Activated T-helper 1 cell treated with anti-CD3 and anti-CD28 coated beads, Interleukin-12 subunit alpha, Interleukin-12 subunit beta, Interleukin-2, Interleukin-4 antibody, amounts not matched to agents 30 ng/mL and 10 ng/mL and 1 ng/mL, durations not matched to agents 14 hours and 24 hours and 36 hours (primary cell): ENCODE measurements at regions not wholly inside any gene's neighbourhood (a gene's known extent, or its start where the extent isn't known, plus 50 kb on each side); places are given as distances from the start of the nearest gene placed in this dataset.
"Not testable (repeated sequence)": the region's sequence is repeated elsewhere in the genome, so short reads cannot be mapped to it uniquely, and the experiment has no call there.

Experiments used
- DNase-seq: peaks from one replicate; pipeline ENCODE4 v3.0.0; 2021; ENCODE audit warnings: low spot score
- H3K27ac Mint-ChIP-seq: one replicate; pipeline ENCODE4 v1.8.0; 2021; ENCODE audit warnings: mild to moderate bottlenecking, mixed read lengths
- H3K27me3 Mint-ChIP-seq: one replicate; pipeline ENCODE4 v1.8.0; 2022; ENCODE audit warnings: mild to moderate bottlenecking, moderate library complexity, mixed read lengths; ENCODE audit not compliant: insufficient read depth
- H3K36me3 Mint-ChIP-seq: one replicate; pipeline ENCODE4 v1.8.0; 2021; ENCODE audit warnings: low read depth, mixed read lengths
- H3K4me1 Mint-ChIP-seq: one replicate; pipeline ENCODE4 v1.8.0; 2021; ENCODE audit warnings: low read depth, mixed read lengths
- H3K4me3 Mint-ChIP-seq: one replicate; pipeline ENCODE4 v1.8.0; 2021; ENCODE audit warnings: mild to moderate bottlenecking, moderate library complexity, mixed read lengths
- H3K9me3 Mint-ChIP-seq: one replicate; pipeline ENCODE4 v1.8.0; 2021; ENCODE audit warnings: mixed read lengths
- intact Hi-C: fragments of 100-400 bp; cut with micrococcal nuclease; formaldehyde crosslinking; loops from one replicate; pipeline ENCODE4 v1.15.1; 2024

DNA sequence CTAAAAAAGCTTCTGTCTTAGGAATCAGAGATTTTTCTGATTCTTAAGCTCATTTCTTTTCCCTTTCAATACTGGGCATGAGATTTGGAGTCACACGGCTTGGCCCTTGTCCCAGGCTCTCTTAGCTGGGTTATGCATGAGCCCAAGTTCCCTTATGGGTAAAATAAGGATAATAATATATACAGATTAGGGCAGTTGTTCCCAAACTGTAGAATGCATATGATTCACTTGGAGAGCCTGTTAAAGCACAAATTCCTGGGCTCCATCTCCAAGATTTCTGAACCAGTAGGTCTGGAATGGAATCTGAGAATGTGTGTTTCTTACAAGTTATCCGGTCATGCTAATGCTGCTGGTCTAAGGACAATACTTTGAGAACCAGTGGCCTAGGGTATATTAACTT, 154.0 kb downstream of the REEP3 start:
- intact Hi-C loops: no loop called here
- Mint-ChIP-seq H3K9me3 (no peaks in the 10 kb centered on the region), H3K4me3 (no peak overlapping the region), H3K4me1 (no peaks in the 10 kb centered on the region), H3K27me3 (peaks cover 2% of the 10 kb centered on the region), H3K27ac (no peak overlapping the region), H3K36me3 (no peaks in the 10 kb centered on the region)
- DNase-seq: no peak

DNA sequence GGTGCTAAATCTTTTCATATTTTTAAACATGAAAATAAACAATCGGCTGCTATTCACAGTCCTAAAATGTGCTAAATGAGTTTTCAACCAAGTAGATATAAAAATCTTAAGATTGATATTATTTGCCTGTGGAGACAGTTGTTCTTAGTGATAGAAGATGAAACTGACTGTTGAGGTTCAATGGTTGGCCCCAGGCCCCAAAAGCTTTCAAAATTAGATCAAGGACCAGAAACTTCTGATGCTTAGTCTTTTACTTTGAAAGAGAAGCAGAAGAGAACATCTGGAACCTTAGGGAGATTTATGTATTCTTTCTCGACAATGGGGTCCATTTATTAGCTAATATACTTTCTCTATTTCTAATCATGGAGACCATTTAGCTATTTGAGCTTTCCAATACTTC, 155.8 kb downstream of the REEP3 start:
- Mint-ChIP-seq H3K27ac (no peak overlapping the region), H3K9me3 (no peaks in the 10 kb centered on the region), H3K4me3 (no peak overlapping the region), H3K4me1 (no peaks in the 10 kb centered on the region), H3K36me3 (no peaks in the 10 kb centered on the region), H3K27me3 (peaks cover 2% of the 10 kb centered on the region)
- intact Hi-C loops: no loop called here
- DNase-seq: no peak

GRCh38 chr10:63680545-63680944, 159.3 kb downstream of the REEP3 start:
- H3K27ac Mint-ChIP-seq, DNase-seq, intact Hi-C loops, H3K36me3 Mint-ChIP-seq, H3K9me3 Mint-ChIP-seq, H3K27me3 Mint-ChIP-seq, H3K4me3 Mint-ChIP-seq, H3K4me1 Mint-ChIP-seq: not testable (repeated sequence)

- H3K27me3 Mint-ChIP-seq: peaks cover 12% of the 10 kb centered on the region
- H3K36me3 Mint-ChIP-seq: no peaks in the 10 kb centered on the region
- no peaks in the 10 kb centered on the region for H3K4me1 Mint-ChIP-seq
- no peak overlapping the region for H3K27ac Mint-ChIP-seq
- H3K9me3 Mint-ChIP-seq: no peaks in the 10 kb centered on the region
- intact Hi-C loops: no loop called here
- no peak for DNase-seq
- H3K4me3 Mint-ChIP-seq: no peak overlapping the region
Observed at GRCh38 chr10:63681993-63682697, 160.9 kb downstream of the REEP3 start.

DNA sequence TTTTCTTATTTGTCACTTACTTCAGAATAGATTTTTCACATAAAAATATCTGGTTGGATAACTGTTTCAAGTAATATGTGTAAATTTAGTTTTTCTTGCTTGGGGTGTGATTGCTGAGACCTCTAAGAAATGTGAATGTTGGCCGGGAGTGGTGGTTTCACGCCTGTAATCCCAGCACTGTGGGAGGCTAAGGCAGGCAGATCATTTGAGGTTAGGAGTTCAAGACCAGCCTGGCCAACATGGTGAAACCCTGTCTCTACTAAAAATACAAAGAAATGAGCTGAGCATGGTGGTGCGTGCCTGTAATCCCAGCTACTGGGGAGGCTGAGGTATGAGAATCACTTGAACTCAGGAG, 161.5 kb downstream of the REEP3 start:
- H3K27ac Mint-ChIP-seq, H3K4me1 Mint-ChIP-seq, H3K9me3 Mint-ChIP-seq, H3K4me3 Mint-ChIP-seq, intact Hi-C loops, H3K36me3 Mint-ChIP-seq, DNase-seq: not testable (repeated sequence)
- H3K27me3 Mint-ChIP-seq: peaks cover 12% of the 10 kb centered on the region

DNA sequence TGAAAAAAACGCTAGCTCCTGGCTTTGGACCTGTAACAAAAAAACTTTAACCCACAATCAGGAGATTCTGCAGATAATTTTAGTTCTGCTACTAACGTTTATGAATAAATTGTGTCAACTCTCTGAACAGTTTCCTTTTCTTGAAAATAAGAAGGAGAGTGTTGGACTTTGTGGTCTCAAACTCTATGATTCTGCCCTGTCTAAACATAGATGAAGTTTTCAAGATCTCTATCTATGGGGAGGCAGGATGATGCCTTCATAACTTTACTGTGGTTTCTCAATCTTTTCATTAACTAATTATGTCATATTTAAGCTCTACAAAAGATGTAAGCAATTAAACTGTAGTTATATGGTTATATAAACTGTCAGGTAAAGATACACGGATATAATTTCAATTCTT, 162.0 kb downstream of the REEP3 start:
- Mint-ChIP-seq H3K36me3 (no peaks in the 10 kb centered on the region), H3K9me3 (no peaks in the 10 kb centered on the region), H3K4me3 (no peak overlapping the region), H3K27me3 (peaks cover 12% of the 10 kb centered on the region), H3K27ac (no peak overlapping the region), H3K4me1 (no peaks in the 10 kb centered on the region)
- no peak for DNase-seq
- intact Hi-C loops: no loop called here

DNA sequence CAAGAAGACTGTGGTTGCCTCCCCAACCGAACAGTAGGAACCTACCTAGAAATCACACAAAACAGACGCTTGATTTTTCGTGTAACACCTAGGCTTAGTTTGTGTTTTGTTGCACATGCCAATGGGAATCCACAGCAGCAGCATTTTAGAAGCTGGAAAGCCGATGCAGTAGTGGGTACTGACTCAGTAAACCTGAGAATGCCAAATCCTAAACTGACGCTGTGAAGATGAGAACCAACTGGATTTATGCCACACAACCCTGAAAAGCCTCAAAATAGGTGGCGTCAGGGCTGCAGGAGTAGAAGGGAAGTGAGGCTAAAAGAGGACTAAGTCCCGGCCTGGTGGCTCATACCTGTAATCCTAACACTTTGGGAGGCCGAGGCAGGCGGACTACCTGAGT, 162.5 kb downstream of the REEP3 start:
- Mint-ChIP-seq H3K4me1 (no peaks in the 10 kb centered on the region), H3K9me3 (no peaks in the 10 kb centered on the region), H3K27me3 (peaks cover 12% of the 10 kb centered on the region), H3K36me3 (no peaks in the 10 kb centered on the region), H3K27ac (no peak overlapping the region), H3K4me3 (no peak overlapping the region)
- no peak for DNase-seq
- intact Hi-C loops: no loop called here

GRCh38 chr10:63684257-63684936, 163.2 kb downstream of the REEP3 start:
- H3K4me1 Mint-ChIP-seq: no peaks in the 10 kb centered on the region
- no peak for DNase-seq
- intact Hi-C loops: no loop called here
- H3K9me3 Mint-ChIP-seq: no peaks in the 10 kb centered on the region
- no peaks in the 10 kb centered on the region for H3K36me3 Mint-ChIP-seq
- H3K27me3 Mint-ChIP-seq: peaks cover 9% of the 10 kb centered on the region
- no peak overlapping the region for H3K4me3 Mint-ChIP-seq
- H3K27ac Mint-ChIP-seq: no peak overlapping the region

- DNase-seq: no peak
- Mint-ChIP-seq H3K4me3 (no peak overlapping the region), H3K27me3 (peaks cover 9% of the 10 kb centered on the region), H3K27ac (no peak overlapping the region), H3K4me1 (no peaks in the 10 kb centered on the region), H3K36me3 (no peaks in the 10 kb centered on the region), H3K9me3 (no peaks in the 10 kb centered on the region)
- intact Hi-C loops: no loop called here
Observed at GRCh38 chr10:63689768-63690167, 168.6 kb downstream of the REEP3 start.

DNA sequence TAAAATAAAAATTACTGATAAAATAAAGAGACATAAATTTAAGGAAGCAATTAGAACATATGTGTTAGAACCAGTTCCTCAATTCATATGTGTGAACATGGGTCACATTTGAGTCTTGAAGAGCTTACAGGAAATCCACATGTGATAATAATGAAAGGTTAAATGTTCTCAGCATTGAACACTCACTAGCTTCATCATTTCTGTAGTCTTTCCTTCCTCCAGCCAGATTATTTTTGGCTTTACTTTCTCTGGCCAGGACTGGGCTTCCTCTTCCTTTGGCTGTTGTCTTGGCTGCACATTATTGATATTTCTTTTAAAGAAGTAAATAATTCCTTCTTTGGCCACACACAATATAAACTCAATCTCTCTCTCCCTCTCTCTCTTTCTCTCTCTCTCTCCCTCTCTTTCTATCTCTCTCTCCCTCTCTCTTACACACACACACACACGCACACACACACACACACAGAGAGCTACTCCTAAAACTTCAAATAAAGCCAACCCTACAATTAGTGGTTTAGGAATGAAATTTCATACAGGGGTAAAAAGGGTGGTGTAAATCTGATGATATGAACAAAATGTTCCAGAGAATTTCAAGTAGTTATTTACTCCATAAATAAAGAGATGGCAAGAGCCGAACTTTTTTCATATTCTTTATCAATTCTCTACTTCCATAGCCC, 171.2 kb downstream of the REEP3 start:
- Mint-ChIP-seq H3K27me3 (no peaks in the 10 kb centered on the region), H3K9me3 (no peaks in the 10 kb centered on the region), H3K36me3 (no peaks in the 10 kb centered on the region), H3K4me3 (no peak overlapping the region), H3K4me1 (no peaks in the 10 kb centered on the region), H3K27ac (no peak overlapping the region)
- DNase-seq: no peak
- intact Hi-C loops: no loop called here

GRCh38 chr10:63693021-63693420, 171.8 kb downstream of the REEP3 start:
- intact Hi-C loops, H3K9me3 Mint-ChIP-seq, H3K36me3 Mint-ChIP-seq, H3K27ac Mint-ChIP-seq, H3K27me3 Mint-ChIP-seq, H3K4me1 Mint-ChIP-seq, DNase-seq, H3K4me3 Mint-ChIP-seq: not testable (repeated sequence)

DNA sequence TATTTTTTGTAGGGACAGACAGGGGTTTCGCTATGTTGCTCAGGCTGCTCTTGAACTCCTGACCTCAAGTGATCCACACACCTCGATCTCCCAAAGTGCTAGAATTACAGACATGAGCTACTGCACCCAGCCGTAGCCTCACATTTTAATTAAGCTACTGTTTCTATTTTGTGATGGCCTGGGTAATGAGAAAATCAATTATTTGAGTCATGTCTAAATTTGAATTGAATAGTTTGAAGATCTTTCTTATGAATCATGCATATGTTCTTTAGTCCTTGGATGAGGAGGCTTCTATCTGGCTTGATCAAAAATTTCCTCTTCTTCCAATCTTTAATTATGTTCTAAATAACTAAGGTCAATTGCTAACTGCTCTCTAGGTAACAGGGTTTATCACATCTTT, 175.0 kb downstream of the REEP3 start:
- intact Hi-C loops: no loop called here
- H3K27me3 Mint-ChIP-seq: no peaks in the 10 kb centered on the region
- H3K9me3 Mint-ChIP-seq: no peaks in the 10 kb centered on the region
- DNase-seq: no peak
- no peak overlapping the region for H3K27ac Mint-ChIP-seq
- H3K4me3 Mint-ChIP-seq: no peak overlapping the region
- no peaks in the 10 kb centered on the region for H3K36me3 Mint-ChIP-seq
- H3K4me1 Mint-ChIP-seq: peaks cover 6% of the 10 kb centered on the region

DNA sequence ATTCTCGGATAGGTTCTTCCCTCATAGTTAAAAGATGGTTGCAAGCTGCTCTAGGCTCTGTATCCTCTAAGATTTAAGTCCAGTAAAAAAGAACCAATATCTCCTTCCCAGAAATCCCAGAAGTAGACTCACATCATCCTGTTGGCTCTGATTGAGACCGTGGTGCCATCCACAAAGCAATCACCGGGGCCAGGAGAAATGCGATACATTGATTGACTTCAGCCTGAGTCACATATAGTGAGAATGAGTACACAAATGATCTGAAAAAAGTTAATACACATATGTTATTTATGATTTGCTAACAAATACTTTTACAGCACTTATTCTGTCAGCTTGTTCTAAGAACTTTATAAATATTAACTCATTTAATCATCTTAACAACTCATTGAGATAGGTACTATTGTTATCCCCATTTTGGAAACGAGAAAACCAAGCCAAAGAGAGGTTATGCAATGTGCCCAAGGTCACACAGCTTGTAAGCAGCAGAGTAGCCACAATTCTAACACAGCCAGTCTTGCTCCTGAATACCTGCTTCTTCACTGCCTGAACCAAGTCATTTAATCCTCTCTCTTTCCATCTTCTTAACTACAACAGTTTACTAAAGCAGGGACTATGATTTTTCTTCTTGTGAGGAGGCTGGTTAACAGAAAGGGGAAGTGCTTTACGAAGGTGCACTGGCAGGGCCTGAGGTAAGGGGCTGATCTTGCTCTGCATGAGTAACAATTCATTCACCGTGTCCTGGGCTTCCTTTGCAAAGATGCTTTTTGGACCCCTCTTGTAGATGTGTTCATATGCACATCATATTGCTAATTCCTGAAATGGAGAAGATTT, 177.0 kb downstream of the REEP3 start:
- DNase-seq: no peak
- Mint-ChIP-seq H3K27ac (no peak overlapping the region), H3K36me3 (no peaks in the 10 kb centered on the region), H3K4me1 (peaks cover 6% of the 10 kb centered on the region), H3K27me3 (no peaks in the 10 kb centered on the region), H3K9me3 (no peaks in the 10 kb centered on the region), H3K4me3 (no peak overlapping the region)
- intact Hi-C loops: no loop called here
